ENCODE measurements at regions not wholly inside any gene's neighbourhood (a gene's known extent, or its start where the extent isn't known, plus 50 kb on each side); places are given as distances from the start of the nearest gene placed in this dataset.

DNA sequence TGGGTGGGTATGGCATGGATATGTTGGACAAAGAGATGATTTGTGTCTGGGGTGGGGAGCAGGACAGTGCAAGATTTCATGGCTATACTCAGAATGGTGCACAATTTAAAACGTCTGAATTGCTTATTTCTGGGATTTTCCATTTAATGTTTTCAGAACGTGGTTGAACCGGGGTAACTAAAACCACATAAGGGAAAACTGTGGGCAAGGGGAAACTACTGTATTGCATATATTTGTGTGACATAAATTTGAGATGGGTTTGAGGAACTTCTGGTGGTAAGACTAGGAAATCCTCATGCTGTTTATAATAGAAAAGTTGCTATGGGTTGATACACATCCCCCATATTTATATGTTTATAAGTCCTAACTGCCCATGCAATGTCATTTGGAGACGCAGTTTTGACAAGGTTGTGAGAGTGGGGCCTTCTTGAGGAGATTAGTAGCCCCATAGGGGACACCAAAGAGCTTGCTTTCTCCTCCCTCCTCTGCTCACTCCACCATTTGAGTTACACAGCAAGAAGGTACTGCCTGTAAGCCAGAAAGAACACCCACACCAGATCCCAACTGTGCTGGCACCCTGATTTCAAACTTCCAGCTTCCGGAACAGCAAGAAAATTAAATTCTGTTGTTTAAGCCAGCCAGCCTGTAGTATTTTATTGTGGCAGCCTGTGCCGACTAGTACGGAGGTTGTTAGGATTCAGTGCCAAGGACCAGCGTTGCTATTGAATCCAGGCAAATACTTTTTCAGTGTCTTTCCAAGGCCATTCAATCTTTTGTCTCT, 2118.9 kb downstream of the MAT2B start:
- DNase-seq (ENCODE audit: low read depth, low spot score): no peak

DNA sequence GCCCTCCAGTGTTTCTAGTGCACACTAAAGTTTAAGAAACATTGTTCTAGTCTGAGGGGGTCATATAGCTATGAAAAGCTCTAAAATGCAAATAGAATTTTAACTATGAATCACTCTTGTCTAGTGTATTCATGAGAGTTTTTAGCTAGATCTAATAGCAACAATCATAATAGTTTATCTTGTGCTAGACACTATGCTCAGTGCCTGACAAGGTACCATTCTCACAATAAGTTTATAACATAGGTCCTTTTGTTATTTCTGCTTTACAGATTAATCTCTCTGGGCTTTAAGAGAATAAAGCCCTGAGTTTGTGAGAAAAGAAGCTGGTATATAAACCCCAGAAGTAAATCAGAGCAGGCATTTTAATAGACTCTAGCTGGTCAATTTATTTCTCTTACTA, 2120.7 kb downstream of the MAT2B start:
- no peak for DNase-seq (ENCODE audit: low read depth, low spot score)

DNA sequence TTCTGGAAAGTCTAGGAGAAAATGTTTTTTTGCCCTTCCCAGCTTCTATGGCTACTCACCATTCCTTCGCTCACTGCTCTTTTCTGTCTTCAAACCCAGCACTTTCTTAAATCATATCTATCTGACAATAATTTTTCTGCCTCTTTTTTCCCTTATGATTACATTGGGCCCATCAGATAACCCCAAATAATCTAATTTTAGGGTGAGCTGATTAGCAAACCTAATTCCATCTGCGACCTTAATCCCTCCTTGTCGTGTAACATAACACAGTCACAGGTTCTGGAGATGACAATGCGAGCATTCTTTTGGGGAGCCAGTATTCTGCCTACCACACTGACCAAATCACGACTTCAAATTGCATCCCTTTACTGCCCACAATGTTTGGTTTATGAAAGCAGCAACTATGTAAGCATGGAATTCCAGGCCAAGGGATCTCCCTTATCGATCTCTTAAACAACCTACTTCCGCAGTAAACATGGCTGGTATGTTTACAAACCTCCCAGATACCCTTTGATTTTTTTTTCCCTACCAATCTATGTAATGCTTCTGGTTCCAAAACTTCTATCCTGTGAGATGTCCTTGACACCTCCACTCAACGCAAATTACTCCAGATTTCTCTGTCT, 2122.2 kb downstream of the MAT2B start:
- DNase-seq (ENCODE audit: low read depth, low spot score): no peak

DNA sequence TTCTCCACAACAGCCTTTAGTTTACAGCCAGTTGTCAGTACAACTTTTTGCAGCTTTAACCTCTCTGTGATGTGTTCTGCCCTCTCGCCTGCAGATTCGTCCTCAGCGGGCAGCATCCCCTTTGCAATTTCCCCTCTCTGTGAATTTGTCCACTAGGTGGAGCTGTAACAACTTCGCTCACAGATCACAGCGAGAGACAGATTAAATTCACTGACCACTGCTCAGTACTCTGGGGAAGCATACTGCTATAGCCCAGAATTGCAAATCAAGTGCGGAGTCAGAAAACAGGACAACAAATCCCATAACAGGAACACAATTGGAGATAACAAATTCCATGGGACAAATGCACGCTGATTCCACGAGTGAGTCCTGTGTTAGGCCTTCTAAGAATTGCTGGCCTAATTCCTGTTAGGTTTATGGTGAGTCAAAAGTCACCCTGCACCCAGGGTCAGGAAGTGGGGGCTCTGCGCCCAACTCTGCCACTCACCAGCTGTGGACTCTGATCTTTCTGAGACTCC, 2124.9 kb downstream of the MAT2B start:
- DNase-seq (ENCODE audit: low read depth, low spot score): no peak

DNA sequence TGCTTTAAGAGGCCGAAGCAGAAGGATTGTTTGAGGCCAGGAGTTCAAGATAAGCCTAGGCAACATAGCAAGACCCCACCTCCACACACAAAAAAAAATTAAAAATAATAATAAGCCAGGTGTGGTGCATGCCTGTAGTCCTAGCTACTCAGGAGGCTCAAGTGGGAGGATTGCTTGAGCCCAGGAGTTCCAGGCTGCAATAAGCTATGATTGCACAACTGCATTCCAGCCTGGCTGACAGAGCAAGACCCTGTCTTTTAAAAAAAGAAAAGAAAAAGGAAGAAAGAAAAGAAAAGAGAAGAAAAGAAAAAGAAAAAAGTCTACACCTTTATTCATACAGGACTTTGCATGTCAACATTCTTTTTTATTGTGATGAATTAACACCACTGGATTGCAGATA, 2125.8 kb downstream of the MAT2B start:
- no peak for DNase-seq (ENCODE audit: low read depth, low spot score)

DNA sequence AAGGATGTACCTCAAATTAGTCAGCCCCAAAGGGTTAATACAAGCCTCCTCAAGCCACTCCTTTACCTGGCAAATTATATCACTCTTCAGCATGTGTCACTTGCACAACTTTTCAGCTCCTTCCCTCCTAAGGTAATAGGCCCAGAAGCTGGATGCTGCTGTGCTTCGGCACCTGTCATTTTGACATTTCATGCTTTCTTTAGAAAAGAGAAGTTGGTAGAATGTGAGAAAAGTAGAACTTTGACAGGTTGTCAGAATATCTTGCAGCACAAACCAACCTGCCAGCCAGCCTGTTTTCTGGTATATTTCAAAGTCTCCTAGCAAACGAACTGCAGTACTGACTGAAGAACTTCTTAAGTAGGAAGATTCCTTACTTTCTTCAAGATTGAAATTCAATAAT, 2136.9 kb downstream of the MAT2B start:
- no peak for DNase-seq (ENCODE audit: low read depth, low spot score)

DNA sequence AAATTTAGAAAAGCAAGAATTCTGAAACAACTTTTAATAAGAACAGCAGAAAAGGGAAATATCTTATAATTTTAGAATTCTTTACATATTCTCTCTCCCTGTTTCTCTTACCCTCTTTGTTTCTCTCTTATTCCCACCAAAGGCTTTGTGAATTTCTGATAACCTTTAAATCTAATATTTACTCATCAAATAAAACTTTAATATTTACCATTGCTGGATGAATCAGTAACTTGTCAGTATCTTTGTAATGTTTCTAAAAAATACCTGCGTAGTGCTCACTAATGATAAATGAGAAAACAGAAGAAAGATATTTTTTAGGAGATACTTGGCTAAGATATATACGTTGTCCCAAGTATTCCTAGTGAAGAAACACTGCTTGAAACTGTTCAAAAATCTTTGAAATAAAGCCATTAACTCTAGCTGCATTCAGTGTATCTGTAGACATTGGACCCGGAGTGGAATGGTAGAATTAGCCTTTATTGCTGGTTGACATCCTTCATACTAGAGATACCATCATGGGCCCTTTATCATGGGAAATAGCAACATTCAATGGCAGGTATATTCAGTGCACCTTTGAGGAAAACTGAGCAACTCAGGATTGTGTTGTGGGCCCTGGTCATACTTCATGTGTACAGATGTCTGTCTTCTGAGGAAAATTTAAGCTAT, 2160.4 kb downstream of the MAT2B start:
- DNase-seq (ENCODE audit: low read depth, low spot score): no peak

DNA sequence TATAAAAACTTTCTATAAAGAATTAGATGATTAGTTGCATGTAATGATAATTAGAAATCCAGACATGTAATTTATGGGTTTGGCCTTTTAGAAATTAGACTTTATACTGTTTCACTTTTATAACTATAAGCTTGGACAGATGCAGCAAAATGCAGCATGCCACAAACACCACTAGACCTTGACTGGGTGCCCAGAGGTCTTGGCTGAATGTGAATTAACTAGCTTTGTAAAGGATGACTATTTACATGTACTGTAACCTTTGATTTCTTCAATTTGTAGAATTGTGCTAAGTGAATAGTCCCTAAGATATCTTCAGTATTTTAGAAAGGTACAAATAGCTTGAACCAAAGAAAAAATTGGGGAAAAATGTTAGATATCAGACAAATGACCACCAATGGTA, 2168.1 kb downstream of the MAT2B start:
- DNase-seq (ENCODE audit: low read depth, low spot score): no peak

DNA sequence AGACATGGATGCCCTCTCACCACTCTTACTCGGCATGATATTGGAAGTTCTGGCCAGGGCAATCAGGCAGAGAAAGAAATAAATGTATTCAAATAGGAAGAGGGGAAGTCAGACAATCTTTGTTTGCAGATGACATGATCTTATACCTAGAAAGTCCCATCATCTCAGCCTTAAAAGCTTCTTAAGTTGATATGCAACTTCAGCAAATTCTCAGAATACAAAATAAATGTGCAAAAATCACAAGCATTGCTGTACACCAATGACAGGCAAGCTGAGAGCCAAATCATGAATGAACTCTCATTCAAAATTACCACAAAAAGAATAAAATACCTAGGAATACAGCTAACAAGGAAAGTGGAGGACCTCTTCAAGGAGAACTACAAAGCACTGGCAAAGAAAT, 2190.4 kb downstream of the MAT2B start:
- DNase-seq (ENCODE audit: low read depth, low spot score): no peak

DNA sequence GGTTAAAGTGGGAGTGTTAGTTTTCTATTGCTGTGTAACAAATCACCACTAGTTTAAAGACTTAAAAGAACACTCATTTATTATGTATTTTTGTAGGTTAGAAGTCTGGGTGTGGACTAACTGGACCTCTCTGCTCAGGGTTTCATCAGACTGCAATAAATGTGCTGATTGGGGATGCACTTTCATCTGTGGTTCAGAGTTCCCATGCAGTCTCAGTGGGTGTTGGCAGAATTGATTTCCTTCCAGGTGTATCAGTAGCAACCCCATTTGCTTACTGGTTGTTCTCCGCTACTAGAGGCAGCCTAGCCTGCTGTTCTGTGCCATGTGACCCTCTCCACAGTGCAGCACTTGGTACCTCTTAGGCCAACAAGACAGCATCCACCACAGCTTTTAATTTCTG, 2200.5 kb downstream of the MAT2B start:
- DNase-seq (ENCODE audit: low read depth, low spot score): no peak

DNA sequence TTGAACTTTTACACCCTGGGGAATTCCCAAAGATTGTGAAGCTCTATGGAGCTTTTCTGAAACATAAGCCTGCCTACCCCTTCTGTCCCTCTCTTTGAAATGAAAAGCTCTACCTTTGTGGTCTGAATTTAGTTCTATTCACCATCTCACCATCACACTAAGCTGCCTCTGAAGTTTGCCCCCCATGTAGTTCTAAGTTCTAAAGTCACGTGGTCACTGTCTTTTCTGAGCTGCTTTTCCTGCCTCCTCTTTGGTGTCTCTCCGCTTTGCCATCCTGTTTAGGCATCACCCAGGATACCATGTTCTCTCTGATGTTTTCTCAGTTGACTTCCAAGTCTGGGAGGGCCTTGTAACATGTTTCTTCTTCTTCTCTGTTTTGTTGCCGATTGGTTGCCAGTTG, 2206.6 kb downstream of the MAT2B start:
- no peak for DNase-seq (ENCODE audit: low read depth, low spot score)

DNA sequence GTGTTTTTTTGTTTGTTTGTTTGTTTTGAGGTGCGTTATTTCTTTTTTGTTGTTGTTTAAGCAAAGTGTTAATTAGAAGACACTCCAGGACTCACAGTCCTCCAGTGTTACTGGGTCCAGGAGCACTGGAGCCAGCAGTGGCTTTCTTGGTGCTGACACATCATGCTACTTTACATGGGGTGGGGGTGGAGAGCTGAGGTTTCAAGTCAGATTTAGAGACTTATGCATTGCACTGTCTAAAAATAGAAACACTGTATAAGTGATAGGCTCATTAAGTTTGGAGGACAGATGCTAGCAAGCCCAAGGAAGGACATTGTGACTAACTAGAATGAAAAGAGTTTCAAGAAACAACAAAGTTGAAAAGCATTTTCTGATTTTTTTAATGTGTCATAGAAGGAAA, 2209.2 kb downstream of the MAT2B start:
- DNase-seq (ENCODE audit: low read depth, low spot score): no peak

DNA sequence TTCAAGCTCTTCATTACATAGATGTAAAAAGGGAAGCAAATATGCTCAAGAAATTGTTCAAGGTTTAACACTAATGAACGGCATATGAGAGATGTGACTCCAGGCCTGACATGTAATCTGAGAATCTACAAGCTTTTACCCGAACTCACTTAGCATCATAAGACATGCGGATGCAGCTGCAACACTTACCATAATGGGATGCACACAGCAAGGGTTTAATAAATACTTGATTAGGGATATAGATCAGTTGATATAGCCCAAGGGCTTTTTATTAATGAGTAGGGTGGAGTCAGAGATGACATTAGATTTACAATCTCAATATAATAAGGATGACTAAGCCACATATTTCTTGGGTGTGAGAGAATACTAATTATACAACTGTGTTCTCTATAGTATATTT, 2215.5 kb downstream of the MAT2B start:
- no peak for DNase-seq (ENCODE audit: low read depth, low spot score)

DNA sequence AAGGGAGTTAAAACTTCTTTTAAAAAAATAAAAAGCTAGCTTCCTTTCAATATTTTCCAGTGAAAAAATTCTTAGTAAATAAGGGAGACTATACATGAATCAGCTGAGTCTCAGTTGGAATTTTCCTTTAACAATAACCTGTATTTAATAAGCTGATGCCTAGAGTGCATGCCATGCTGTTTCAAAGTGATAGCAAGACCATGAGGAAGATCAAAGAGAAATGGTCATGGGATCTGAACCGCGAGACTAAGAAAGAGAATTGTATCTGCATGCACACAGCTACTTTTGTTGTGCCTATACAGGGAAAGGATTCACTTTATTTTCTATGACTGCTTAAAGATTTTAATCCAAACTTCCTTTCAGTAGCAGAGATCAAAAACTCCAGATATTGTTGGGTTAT, 2217.0 kb downstream of the MAT2B start:
- DNase-seq (ENCODE audit: low read depth, low spot score): no peak

DNA sequence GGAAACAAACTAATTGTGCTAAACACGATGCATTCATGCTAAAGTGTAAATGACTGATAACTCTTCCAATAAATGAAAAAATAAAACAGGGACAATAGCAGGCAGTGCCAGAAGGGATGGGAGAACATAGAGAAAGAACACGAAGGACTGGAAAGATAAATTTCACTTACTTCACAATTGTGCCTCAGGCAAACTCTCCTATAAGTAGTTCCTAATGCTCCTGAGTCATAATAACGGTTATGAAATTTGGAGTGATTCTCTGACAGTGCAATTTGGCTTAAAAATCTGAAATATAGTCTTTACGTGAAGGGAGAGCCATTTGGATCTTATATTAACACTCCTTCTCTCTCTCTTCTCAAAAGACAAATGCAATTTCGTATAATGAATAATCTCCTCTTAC, 2218.5 kb downstream of the MAT2B start:
- DNase-seq (ENCODE audit: low read depth, low spot score): no peak

DNA sequence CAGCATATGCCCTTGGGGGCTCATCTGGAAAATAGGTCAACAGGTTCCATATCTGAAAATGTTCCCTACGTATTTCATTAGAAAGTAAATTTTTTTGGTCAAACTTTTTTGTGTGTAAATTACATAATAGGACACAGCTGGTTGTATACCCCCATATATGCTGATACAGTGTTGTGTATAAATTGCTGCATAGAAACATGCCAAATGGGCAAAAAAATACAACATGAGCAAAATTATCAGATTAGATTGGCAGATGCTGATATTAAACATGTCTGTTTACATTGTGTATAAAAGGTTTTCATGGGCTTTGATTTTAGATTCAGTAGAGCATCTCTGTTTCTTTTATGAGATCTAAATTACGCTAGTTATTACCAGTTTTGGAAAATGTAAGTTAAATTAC, 2223.0 kb downstream of the MAT2B start:
- DNase-seq (ENCODE audit: low read depth, low spot score): no peak

DNA sequence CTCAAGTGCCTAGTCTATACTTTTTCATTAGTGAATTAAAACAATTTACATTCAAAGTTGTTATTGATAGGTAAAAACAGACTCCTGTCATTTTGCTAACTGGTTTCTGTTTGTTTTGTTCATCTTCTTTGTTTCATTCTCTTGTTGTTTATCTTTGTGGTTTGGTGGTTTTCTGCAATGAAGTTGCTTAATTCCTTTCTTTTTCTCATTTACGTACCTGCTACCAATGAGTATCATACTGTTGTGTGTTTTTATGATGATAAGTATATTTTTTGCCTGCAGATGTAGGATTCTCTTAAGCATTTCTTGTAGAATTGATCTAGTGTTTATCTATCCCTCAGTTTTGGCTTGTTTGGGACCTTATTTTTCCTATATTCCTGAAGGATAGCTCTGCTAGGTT, 2230.0 kb downstream of the MAT2B start:
- no peak for DNase-seq (ENCODE audit: low read depth, low spot score)

DNA sequence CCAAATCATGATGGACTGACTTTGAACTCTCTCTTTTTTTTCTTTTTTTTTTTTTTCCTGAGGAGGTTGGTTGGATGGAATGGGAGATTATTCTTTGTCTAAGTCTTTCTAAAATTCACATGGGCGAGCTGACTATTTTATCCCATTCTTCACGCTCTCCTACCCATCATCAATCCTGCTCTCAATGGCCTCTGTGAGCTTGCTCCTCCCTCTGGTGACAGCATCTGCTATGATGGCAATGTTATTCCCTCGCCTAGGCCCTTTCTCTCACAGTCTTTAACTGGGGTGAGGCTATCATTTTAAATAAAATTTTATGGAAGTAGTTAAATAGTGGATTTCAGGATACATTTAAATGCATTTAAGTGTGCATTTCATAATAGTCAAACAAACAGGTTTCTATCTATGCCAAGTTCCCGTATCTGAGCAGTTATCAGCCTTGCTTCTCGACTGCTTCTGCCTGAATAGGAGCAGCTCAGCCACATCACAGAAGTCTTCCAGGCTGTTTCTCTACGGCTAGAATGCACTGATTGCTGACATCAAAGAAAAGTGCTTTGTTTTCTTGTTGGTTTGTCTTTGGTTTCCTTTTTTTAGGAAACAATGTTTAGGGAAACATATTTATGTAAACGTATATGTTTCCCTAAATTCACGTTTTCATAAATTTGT, 2233.8 kb downstream of the MAT2B start:
- no peak for DNase-seq (ENCODE audit: low read depth, low spot score)

DNA sequence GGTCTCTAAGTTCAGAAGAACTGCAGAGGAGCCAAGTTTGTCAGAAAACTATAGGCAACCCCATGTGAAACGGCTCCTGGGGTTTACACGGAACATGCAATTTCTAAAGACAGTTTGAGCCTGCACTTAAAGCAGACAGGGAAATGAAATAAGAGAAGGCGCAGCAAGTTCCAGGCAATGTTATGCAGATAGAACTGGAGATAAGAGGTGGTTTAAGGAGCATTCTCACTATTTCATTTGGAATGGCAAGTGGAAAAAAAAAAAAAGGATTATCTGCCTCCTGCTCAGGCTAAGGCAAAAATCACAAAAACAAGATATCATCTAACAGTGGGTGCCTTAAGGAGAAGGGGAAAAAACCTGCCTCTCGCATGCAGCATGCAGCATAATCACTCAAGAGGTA, 2252.4 kb downstream of the MAT2B start:
- DNase-seq (ENCODE audit: low read depth, low spot score): no peak

DNA sequence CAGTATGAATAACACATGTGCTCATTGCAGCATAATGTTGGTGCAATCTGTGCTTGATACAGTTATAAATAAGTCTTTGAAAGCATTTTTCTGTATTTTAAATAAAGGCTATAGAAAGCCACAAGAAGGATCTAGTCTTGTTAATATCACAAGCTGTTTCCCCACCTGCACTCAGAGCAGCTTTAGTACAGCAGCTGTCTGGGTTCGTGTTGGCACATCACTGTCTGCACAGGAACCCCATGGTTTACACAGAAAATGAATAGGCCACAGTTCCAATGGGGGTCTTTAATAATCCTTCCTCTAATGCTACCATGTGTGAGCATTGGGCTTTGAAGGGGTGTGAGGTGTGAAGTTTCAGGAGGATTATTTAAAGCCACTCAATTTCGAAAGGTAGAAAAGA, 2269.7 kb downstream of the MAT2B start:
- DNase-seq (ENCODE audit: low read depth, low spot score): no peak

DNA sequence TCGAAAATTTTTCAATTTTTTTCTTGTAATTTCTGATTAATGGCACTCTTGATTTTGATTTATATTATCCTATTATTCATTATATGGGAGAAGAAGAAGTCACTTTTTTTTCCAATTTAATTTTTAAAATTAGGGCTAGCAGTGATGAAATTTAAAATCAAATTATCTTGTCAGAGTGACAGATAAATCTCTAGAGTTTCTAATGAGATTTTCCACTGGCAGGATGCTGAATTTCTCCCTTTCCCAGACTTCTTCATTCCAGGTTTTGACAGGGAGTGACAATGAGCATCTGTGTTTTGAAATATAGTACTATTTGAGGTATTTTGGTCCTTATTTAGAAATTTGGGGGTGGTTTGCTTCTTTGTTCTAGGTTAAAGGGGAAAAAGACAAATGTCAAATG, 2274.1 kb downstream of the MAT2B start:
- DNase-seq (ENCODE audit: low read depth, low spot score): no peak

DNA sequence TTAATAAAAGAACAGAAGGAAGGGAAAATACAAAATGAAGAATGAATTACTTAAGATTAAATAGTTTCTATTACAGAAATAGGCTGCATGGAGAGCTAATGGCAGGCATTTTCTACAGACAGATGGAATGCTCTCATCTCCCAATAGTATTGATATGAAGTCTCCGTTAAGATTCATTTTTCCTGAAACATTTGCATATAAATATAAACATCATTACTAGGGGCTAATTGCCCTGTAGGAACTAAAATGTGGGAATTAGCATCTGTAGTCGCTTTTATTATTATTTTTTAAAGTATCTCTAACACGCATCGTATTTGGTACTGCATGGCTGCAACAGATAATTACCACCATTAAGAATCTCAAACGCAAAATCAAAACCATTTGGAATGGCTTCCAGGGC, 2275.5 kb downstream of the MAT2B start:
- no peak for DNase-seq (ENCODE audit: low read depth, low spot score)

Measured in brain pericyte (primary cell).